Hematopoietic multipotent progenitor cell treated with erythropoietin and hydrocortisone succinate and interleukin-3 and kit ligand, for 8 days (in vitro differentiated cells): ENCODE measurements at regions not wholly inside any gene's neighbourhood (a gene's known extent, or its start where the extent isn't known, plus 50 kb on each side); places are given as distances from the start of the nearest gene placed in this dataset.
"Not testable (repeated sequence)": the region's sequence is repeated elsewhere in the genome, so short reads cannot be mapped to it uniquely, and the experiment has no call there.

Source experiments
- DNase-seq: peaks from one replicate; pipeline ENCODE4 v3.0.0-alpha.2; 2015

DNA sequence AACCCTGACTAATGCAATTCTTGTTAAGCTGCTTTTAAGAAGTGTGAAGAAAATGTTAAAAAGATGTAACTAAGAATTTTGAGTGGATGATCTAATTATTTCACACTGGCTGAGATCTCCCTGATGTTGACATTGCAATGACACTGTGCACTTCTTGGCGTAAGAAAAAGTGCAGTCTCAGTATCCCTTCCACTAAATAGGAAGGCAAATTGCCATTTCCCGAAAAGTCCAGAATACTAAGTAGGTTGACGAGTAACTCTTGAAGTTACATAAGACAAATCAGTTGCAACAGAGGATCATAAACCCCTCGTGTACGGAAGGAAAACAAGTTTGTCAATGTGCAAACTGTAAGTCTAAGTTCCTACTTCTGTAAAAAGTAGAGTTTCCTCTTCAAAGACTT, 189.9 kb downstream of the LMLN start:
- not testable (repeated sequence) for DNase-seq

DNA sequence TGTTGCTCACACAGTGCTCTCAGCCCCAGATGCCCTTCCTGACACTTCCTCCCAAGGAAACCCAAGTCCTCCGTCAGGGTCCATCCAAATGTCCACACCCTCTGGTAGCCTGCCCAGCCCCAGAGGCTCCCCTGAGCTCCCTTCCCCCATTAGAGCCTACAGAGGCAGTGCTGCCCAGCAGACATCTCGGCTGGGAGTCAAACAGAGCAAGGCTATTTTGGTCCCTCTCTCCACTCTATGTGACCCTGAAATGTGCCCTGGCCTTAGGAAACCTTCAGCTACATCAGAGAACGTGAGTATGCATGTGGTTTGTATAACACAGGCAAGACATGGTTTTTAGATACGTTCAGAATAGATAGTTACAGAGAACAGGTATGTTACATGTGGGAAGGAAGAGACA, 191.8 kb downstream of the LMLN start:
- not testable (repeated sequence) for DNase-seq

DNA sequence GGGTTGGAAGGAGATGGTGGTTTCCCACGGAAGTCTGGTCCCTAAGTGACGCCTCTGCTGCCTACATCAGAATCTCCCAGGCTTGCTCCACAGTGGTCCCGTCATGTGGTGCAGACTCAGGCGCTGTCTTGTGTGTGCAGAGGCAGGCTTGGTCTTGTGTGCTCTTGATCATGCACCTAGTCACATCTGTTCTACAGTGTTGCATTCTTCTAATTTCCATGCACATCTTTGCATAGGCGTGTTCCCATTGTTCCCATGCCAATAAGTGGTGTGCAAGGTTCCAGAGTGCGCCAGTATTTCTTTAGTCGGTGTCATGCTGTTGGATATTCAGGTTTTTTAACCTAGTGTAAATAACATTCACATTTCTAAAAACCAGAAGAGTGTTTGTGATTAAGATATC, 195.8 kb downstream of the LMLN start:
- not testable (repeated sequence) for DNase-seq

DNA sequence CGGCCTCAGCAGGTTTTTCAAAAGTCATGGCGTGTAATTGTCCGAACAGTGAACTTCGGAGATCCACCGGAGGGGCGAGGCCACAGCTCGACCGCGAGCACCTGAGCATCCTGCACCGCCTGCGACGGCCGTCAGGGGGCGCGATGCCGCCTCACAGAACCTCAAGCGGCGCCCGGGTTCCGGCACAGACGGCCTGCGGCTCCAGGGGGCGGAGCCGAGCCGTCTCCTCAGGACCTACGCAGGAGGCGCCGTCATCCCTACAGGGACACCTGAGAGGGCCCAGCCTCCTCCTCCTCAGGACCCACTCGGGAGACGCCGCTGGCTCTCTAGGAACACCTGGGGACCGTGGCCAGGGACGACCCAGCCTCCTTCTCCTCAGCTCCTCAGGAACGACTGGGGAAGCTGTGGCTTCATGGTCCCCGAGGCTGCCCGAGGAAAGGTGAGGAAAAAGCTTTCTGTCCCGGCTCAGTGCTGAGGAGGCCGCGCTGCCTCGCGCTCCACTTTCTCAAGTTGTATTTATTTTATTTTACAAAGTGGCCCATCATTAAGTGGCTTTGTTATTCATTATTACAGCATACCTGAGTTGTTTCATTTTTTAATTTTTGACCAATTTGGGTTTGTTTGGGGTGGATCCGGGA, 197.3 kb downstream of the LMLN start:
- not testable (repeated sequence) for DNase-seq

DNA sequence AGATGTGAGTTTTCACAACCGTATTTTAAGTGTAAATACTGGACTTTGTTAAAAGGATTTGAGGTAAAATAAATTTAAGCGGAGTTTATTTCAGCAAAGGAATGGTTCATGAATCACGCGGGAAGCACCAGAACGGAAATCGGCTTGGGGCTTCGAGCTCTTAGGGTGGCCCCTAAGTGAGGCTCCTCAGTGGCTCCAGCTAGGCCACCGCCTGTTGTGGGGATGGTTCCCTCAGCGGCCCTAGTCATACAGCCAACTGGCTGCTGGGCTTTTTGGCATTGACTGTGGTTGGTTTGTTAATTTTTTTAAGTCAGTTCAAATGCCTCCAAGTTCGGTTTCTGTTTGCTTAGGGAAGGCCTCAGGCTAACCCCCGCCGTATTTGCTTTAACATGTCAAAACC, 198.0 kb downstream of the LMLN start:
- not testable (repeated sequence) for DNase-seq

DNA sequence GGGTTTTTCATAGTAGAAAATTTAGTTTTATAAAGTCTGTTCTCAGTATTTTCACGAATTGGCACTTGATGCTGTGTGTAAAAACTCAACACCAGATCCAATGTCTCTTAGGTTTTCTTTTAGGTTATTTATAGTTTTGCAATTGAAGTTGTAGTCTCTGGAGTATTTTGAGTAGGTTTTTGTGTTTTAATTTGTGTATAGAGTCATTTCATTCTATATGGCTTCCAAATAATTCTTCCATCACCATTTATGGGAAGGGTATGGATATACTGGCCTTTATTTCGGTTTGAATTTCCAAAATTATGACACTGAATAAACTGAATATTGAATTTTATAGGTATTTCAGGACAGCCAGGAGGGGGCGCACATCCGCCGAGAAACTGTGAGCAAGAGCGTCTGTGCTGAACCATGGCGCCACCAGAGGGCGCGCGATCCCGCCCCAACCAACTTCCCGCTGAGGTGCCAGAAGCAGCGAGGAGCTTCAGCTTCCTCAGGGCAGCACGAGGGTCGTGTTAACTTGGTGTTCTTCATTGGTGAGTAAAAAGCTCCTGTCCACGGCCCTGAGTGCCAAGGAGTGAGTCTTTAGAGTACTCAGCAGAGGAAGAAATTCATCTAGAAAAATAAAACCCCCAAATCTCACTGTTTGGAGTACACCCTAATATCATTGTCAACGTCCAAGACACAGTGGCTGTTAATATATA, 207.5 kb downstream of the LMLN start:
- peak; percentile 44 for DNase-seq

DNA sequence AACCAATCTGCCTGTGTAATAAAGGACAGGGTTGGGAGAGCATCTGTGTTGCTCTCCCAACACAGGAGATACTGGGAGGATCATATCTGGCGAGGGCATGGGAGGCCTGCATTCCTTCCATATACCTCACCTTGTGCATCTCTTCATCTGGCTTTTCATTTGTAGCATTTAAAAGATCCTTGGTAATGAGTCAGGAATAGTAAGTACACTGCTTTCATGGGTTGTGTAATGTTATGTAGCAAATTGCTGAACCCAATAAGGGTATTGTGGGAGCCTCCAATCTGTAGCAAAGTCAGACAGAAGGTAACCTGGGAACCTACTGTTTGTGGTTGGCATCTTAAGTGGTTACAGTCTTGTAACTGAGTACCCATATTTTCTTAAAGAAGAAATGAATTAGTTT, 210.8 kb downstream of the LMLN start:
- not testable (repeated sequence) for DNase-seq

DNA sequence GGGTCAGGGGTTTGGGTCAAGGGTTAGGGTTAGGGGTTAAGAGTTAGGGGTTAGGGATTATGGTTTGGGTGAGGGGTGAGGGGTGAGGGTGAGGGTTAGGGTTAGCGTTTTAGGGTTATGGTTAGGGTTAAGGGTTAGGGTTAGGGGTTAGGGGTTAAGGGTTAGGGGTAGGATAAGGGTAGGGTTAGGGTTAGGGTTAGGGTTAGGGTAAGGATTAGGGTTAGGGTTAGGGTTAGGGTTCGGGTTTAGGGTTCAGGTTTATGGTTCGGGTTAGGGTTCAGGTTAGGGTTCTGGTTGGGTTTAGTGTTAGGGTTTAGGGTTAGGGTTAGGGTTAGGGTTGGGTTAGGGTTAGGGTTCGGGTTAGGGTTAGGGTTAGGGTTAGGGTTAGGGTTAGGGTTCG, 213.1 kb downstream of the LMLN start:
- not testable (repeated sequence) for DNase-seq

DNA sequence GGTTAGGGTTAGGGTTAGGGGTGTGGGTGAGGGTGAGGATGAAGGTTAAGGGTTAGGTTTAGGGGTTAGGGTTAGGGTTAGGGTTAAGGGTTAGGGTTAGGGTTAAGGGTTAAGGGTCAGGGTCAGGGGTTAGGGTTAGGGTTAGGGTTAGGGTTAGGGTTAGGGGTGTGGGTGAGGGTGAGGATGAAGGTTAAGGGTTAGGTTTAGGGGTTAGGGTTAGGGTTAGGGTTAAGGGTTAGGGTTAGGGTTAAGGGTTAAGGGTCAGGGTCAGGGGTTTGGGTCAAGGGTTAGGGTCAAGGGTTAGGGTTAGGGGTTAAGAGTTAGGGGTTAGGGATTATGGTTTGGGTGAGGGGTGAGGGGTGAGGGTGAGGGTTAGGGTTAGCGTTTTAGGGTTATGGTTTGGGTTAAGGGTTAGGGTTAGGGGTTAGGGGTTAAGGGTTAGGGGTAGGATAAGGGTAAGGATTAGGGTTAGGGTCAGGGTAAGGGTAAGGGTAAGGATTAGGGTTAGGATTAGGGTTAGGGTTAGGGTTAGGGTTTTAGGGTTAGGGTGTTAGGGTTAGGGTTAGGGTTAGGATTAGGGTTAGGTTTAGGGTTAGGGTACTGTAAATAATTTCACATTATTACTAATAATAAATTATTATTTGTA, 214.0 kb downstream of the LMLN start:
- DNase-seq = not testable (repeated sequence)
